WTC11 (cell line): ENCODE measurements at regions not wholly inside any gene's neighbourhood (a gene's known extent, or its start where the extent isn't known, plus 50 kb on each side); places are given as distances from the start of the nearest gene placed in this dataset.

Source experiments
- ATAC-seq: fragments of 200-7000 bp; cut with Tn5 transposase; 2 replicates; pipeline ENCODE4 v1.10.0; 2021; ENCODE audit warnings: mild to moderate bottlenecking, moderate library complexity
- CTCF ChIA-PET: fragments of 300-600 bp; sonication (Branson Sonifier 250); formaldehyde crosslinking; loops from one replicate; lab custom pipeline; 2021; ENCODE audit warnings: antibody characterized with exemption; lab: Charles Lee
- POLR2A ChIA-PET: fragments of 350-600 bp; sonication (Branson Sonifier 250); formaldehyde crosslinking; loops from one replicate; lab custom pipeline; 2021; ENCODE audit warnings: antibody characterized with exemption; lab: Charles Lee
- DNase-seq: peaks from one replicate; pipeline ENCODE4 v3.0.0; 2021; ENCODE audit warnings: low spot score
- H3K27ac Mint-ChIP-seq: 2 replicates; pipeline ENCODE4 v1.8.0; 2021; ENCODE audit warnings: mixed read lengths
- H3K27me3 Mint-ChIP-seq: 2 replicates; pipeline ENCODE4 v1.8.0; 2021; ENCODE audit warnings: low read depth, mild to moderate bottlenecking, moderate library complexity, mixed read lengths
- H3K36me3 Mint-ChIP-seq: 2 replicates; pipeline ENCODE4 v1.8.0; 2021; ENCODE audit warnings: mixed read lengths
- H3K4me1 Mint-ChIP-seq: 2 replicates; pipeline ENCODE4 v1.8.0; 2022; ENCODE audit warnings: mixed read lengths
- H3K4me3 Mint-ChIP-seq: 2 replicates; pipeline ENCODE4 v1.8.0; 2021; ENCODE audit warnings: mild to moderate bottlenecking, moderate library complexity, mixed read lengths
- H3K9me3 Mint-ChIP-seq: 2 replicates; pipeline ENCODE4 v1.8.0; 2021; ENCODE audit warnings: mixed read lengths
- FOXK1 ChIP-seq: sonication (generic); formaldehyde crosslinking; IDR thresholded peaks from 2 replicates; pipeline ENCODE4 v1.8.0; 2022; ENCODE audit warnings: mild to moderate bottlenecking, moderate library complexity, missing genetic modification reagents
- GABPB1 ChIP-seq: sonication (generic); formaldehyde crosslinking; IDR thresholded peaks from 2 replicates; pipeline ENCODE4 v1.8.1; 2023; ENCODE audit warnings: mild to moderate bottlenecking, missing genetic modification reagents
- IRF2 ChIP-seq: sonication (generic); formaldehyde crosslinking; IDR thresholded peaks from 2 replicates; pipeline ENCODE4 v1.8.0; 2022; ENCODE audit warnings: low read depth, missing genetic modification reagents, borderline replicate concordance
- KAT7 ChIP-seq: sonication (generic); formaldehyde crosslinking; IDR thresholded peaks from 2 replicates; pipeline ENCODE4 v1.8.1; 2023; ENCODE audit warnings: missing genetic modification reagents, mild to moderate bottlenecking, borderline replicate concordance
- MXD4 ChIP-seq: fragments of 250-450 bp; sonication (Bioruptor Pico); IDR thresholded peaks from 2 replicates; pipeline ENCODE4 v1.8.0; 2021; ENCODE audit warnings: mild to moderate bottlenecking, moderate library complexity, borderline replicate concordance
- MYBL2 ChIP-seq: sonication (generic); formaldehyde crosslinking; IDR thresholded peaks from 2 replicates; pipeline ENCODE4 v1.8.1; 2023; ENCODE audit warnings: mild to moderate bottlenecking, moderate library complexity, missing genetic modification reagents
- NR2C2 ChIP-seq: sonication (generic); formaldehyde crosslinking; IDR thresholded peaks from 2 replicates; pipeline ENCODE4 v1.8.0; 2022; ENCODE audit warnings: mild to moderate bottlenecking, missing genetic modification reagents
- OVOL2 ChIP-seq: fragments of 250-450 bp; sonication (Bioruptor Pico); IDR thresholded peaks from 2 replicates; pipeline ENCODE4 v1.9.0; 2021; ENCODE audit warnings: mild to moderate bottlenecking, borderline replicate concordance
- SOX15 ChIP-seq: fragments of 250-450 bp; sonication (Bioruptor Pico); IDR thresholded peaks from 2 replicates; pipeline ENCODE4 v1.9.0; 2021; ENCODE audit warnings: mild to moderate bottlenecking
- ZNF317 ChIP-seq: sonication (generic); formaldehyde crosslinking; IDR thresholded peaks from 2 replicates; pipeline ENCODE4 v1.8.1; 2023; ENCODE audit warnings: low read depth, mild to moderate bottlenecking, moderate library complexity, missing genetic modification reagents, borderline replicate concordance
- TF ChIP-seq, protein P1 (sequence below): sonication (generic); formaldehyde crosslinking; IDR thresholded peaks from 2 replicates; pipeline ENCODE4 v1.8.1; 2022; ENCODE audit warnings: low read depth, mild to moderate bottlenecking, moderate library complexity, missing genetic modification reagents, borderline replicate concordance
- TF ChIP-seq, protein P2 (sequence below): sonication (generic); formaldehyde crosslinking; IDR thresholded peaks from 2 replicates; pipeline ENCODE4 v1.8.1; 2022; ENCODE audit warnings: mild to moderate bottlenecking, missing genetic modification reagents, moderate library complexity, borderline replicate concordance
- TF ChIP-seq, protein P3 (sequence below): fragments of 250-450 bp; sonication (Bioruptor Pico); IDR thresholded peaks from 2 replicates; pipeline ENCODE4 v1.9.0; 2021; ENCODE audit warnings: mild to moderate bottlenecking, borderline replicate concordance
- TF ChIP-seq, protein P4 (sequence below): sonication (generic); formaldehyde crosslinking; IDR thresholded peaks from 2 replicates; pipeline ENCODE4 v1.8.1; 2023; ENCODE audit warnings: mild to moderate bottlenecking, missing genetic modification reagents
- TF ChIP-seq, protein P5 (sequence below): sonication (generic); formaldehyde crosslinking; IDR thresholded peaks from 2 replicates; pipeline ENCODE4 v1.8.0; 2022; ENCODE audit warnings: mild to moderate bottlenecking, missing genetic modification reagents

DNA sequence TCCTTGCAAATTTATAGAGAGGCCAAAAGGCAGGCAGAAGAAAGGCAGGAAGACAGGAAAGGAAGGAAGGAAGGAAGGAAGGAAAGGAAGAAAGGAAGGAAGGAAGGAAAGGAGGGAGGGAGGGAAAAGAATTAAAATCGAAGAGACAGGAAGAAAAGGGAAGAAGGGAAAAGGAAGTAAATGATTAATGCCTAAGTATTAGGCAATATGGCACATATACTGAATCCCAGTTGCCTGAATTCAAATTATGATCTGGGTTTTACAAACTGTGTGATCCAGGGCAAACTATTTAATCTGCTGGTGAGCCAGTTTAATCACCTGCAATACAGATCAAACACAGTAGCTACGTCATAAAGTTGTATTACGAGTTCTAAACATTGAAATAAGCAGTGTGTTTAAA is 983.6 kb downstream of the FLRT2 start:
- H3K27me3 Mint-ChIP-seq, result no peaks in the 10 kb centered on the region
- no peak overlapping the region for H3K27ac Mint-ChIP-seq
- TF ChIP-seq FOXK1 (CRISPR knock-in tag), result no peak
- TF ChIP-seq NR2C2 (CRISPR knock-in tag), result no peak
- TF ChIP-seq, all 79 proteins: peak for 0
- H3K36me3 Mint-ChIP-seq, result no peaks in the 10 kb centered on the region
- H3K4me3 Mint-ChIP-seq, result no peak overlapping the region
- H3K4me1 Mint-ChIP-seq, result no peaks in the 10 kb centered on the region
- no peak for DNase-seq
- POLR2A ChIA-PET, result no interaction called here
- H3K9me3 Mint-ChIP-seq, result no peaks in the 10 kb centered on the region
- CTCF ChIA-PET, result no interaction called here
- no peak for ATAC-seq

DNA sequence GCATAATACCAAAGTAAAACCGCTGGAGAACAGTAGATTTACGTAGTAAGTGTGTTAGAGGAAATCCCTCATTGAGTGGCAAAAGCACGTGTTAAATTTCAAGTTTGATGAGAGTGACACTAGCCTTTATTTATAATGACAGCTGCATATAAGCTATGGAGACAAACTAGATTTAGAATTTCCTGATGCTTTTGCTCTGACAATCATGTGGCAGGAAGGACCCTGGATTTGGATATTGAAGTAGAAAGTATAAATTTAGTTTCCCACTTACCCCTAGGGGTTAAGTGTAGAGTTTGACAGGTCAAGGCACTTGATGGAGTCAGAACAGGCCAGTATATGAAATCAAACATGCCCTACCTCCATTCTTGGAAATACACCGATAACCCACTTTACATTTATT is 983.1 kb downstream of the FLRT2 start:
- no peaks in the 10 kb centered on the region for H3K27me3 Mint-ChIP-seq
- H3K4me1 Mint-ChIP-seq, result no peaks in the 10 kb centered on the region
- ATAC-seq (no peak), DNase-seq (no peak)
- no peak overlapping the region for H3K4me3 Mint-ChIP-seq
- POLR2A ChIA-PET, result no interaction called here
- H3K27ac Mint-ChIP-seq, result no peak overlapping the region
- CTCF ChIA-PET, result no interaction called here
- no peaks in the 10 kb centered on the region for H3K36me3 Mint-ChIP-seq
- no peaks in the 10 kb centered on the region for H3K9me3 Mint-ChIP-seq
- TF ChIP-seq MYBL2 (CRISPR knock-in tag), result no peak
- no peak for TF ChIP-seq SOX15 (CRISPR knock-in tag)
- no peak for TF ChIP-seq IRF2 (CRISPR knock-in tag)
- no peak for TF ChIP-seq OVOL2 (CRISPR knock-in tag)
- TF ChIP-seq, protein P1, sequence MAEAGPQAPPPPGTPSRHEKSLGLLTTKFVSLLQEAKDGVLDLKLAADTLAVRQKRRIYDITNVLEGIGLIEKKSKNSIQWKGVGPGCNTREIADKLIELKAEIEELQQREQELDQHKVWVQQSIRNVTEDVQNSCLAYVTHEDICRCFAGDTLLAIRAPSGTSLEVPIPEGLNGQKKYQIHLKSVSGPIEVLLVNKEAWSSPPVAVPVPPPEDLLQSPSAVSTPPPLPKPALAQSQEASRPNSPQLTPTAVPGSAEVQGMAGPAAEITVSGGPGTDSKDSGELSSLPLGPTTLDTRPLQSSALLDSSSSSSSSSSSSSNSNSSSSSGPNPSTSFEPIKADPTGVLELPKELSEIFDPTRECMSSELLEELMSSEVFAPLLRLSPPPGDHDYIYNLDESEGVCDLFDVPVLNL, result no peak
- TF ChIP-seq, protein P2, sequence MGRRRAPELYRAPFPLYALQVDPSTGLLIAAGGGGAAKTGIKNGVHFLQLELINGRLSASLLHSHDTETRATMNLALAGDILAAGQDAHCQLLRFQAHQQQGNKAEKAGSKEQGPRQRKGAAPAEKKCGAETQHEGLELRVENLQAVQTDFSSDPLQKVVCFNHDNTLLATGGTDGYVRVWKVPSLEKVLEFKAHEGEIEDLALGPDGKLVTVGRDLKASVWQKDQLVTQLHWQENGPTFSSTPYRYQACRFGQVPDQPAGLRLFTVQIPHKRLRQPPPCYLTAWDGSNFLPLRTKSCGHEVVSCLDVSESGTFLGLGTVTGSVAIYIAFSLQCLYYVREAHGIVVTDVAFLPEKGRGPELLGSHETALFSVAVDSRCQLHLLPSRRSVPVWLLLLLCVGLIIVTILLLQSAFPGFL (CRISPR knock-in tag), result no peak
- TF ChIP-seq GABPB1 (CRISPR knock-in tag), result no peak
- TF ChIP-seq, protein P3, sequence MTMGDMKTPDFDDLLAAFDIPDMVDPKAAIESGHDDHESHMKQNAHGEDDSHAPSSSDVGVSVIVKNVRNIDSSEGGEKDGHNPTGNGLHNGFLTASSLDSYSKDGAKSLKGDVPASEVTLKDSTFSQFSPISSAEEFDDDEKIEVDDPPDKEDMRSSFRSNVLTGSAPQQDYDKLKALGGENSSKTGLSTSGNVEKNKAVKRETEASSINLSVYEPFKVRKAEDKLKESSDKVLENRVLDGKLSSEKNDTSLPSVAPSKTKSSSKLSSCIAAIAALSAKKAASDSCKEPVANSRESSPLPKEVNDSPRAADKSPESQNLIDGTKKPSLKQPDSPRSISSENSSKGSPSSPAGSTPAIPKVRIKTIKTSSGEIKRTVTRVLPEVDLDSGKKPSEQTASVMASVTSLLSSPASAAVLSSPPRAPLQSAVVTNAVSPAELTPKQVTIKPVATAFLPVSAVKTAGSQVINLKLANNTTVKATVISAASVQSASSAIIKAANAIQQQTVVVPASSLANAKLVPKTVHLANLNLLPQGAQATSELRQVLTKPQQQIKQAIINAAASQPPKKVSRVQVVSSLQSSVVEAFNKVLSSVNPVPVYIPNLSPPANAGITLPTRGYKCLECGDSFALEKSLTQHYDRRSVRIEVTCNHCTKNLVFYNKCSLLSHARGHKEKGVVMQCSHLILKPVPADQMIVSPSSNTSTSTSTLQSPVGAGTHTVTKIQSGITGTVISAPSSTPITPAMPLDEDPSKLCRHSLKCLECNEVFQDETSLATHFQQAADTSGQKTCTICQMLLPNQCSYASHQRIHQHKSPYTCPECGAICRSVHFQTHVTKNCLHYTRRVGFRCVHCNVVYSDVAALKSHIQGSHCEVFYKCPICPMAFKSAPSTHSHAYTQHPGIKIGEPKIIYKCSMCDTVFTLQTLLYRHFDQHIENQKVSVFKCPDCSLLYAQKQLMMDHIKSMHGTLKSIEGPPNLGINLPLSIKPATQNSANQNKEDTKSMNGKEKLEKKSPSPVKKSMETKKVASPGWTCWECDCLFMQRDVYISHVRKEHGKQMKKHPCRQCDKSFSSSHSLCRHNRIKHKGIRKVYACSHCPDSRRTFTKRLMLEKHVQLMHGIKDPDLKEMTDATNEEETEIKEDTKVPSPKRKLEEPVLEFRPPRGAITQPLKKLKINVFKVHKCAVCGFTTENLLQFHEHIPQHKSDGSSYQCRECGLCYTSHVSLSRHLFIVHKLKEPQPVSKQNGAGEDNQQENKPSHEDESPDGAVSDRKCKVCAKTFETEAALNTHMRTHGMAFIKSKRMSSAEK (CRISPR knock-in tag), result no peak
- no peak for TF ChIP-seq MXD4 (CRISPR knock-in tag)
- TF ChIP-seq, protein P4, sequence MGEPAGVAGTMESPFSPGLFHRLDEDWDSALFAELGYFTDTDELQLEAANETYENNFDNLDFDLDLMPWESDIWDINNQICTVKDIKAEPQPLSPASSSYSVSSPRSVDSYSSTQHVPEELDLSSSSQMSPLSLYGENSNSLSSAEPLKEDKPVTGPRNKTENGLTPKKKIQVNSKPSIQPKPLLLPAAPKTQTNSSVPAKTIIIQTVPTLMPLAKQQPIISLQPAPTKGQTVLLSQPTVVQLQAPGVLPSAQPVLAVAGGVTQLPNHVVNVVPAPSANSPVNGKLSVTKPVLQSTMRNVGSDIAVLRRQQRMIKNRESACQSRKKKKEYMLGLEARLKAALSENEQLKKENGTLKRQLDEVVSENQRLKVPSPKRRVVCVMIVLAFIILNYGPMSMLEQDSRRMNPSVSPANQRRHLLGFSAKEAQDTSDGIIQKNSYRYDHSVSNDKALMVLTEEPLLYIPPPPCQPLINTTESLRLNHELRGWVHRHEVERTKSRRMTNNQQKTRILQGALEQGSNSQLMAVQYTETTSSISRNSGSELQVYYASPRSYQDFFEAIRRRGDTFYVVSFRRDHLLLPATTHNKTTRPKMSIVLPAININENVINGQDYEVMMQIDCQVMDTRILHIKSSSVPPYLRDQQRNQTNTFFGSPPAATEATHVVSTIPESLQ (CRISPR knock-in tag), result no peak
- TF ChIP-seq, protein P5, sequence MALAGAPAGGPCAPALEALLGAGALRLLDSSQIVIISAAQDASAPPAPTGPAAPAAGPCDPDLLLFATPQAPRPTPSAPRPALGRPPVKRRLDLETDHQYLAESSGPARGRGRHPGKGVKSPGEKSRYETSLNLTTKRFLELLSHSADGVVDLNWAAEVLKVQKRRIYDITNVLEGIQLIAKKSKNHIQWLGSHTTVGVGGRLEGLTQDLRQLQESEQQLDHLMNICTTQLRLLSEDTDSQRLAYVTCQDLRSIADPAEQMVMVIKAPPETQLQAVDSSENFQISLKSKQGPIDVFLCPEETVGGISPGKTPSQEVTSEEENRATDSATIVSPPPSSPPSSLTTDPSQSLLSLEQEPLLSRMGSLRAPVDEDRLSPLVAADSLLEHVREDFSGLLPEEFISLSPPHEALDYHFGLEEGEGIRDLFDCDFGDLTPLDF (CRISPR knock-in tag), result no peak

DNA sequence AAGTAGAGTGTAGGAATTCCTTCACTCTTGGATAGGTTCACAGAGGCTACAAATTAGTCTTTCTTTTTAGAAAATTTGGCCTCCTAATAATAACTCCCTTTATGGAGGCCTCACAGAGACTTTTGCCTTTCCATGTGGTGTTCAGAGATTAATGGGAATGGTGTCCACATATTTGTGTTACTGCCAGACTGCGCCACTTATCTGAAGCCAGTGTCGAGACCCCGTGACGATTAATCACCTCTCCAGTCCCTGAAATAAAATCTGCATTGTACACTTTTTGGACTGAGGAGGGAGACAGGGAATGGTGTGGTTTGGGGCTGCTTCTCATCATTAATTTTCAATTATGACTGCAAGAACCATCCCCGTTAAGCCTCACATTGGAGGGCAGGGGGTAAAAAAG is 980.5 kb downstream of the FLRT2 start:
- H3K9me3 Mint-ChIP-seq, result no peaks in the 10 kb centered on the region
- no peaks in the 10 kb centered on the region for H3K4me1 Mint-ChIP-seq
- no peak overlapping the region for H3K27ac Mint-ChIP-seq
- no peaks in the 10 kb centered on the region for H3K36me3 Mint-ChIP-seq
- ChIA-PET CTCF (no interaction called here), POLR2A (no interaction called here)
- no peak overlapping the region for H3K4me3 Mint-ChIP-seq
- H3K27me3 Mint-ChIP-seq, result no peaks in the 10 kb centered on the region
- ATAC-seq (no peak), DNase-seq (no peak)
- no peak for TF ChIP-seq OVOL2 (CRISPR knock-in tag)
- TF ChIP-seq, protein P3 (CRISPR knock-in tag), result no peak
- TF ChIP-seq, protein P2 (CRISPR knock-in tag), result no peak
- TF ChIP-seq ZNF317 (CRISPR knock-in tag), result no peak
- TF ChIP-seq KAT7 (CRISPR knock-in tag), result no peak
